Stimulated activated CD4-positive, alpha-beta T cell treated with anti-CD3 and anti-CD28 coated beads, Interleukin-15, amount 100 ng/mL, for 1 hour (primary cell): ENCODE measurements at regions not wholly inside any gene's neighbourhood (a gene's known extent, or its start where the extent isn't known, plus 50 kb on each side); places are given as distances from the start of the nearest gene placed in this dataset.
A peak's percentile ranks its signal among the peaks of the same experiment; 100 is the strongest.
"Not testable (repeated sequence)": the region's sequence is repeated elsewhere in the genome, so short reads cannot be mapped to it uniquely, and the experiment has no call there.

Experiments used
- DNase-seq, 2 donors: peaks; one replicate each; pipeline ENCODE4 v3.0.0-alpha.2; 2020; ENCODE audit warnings: low read depth in 1 of 2, low spot score in 1 of 2

- no peak for DNase-seq
Observed at GRCh38 chr3:194249323-194250097, 101.6 kb downstream of the CPN2 start.

GRCh38 chr3:194250098-194251002 is 100.8 kb downstream of the CPN2 start:
- DNase-seq, result no peak

GRCh38 chr3:194251007-194251406 is 100.1 kb downstream of the CPN2 start:
- DNase-seq, result no peak

GRCh38 chr3:194251461-194251860 is 99.7 kb downstream of the CPN2 start:
- no peak for DNase-seq

GRCh38 chr3:194251891-194252560 is 99.1 kb downstream of the CPN2 start:
- no peak for DNase-seq

GRCh38 chr3:194253270-194253669 is 97.9 kb downstream of the CPN2 start:
- DNase-seq, result no peak

GRCh38 chr3:194254040-194254439 is 97.1 kb downstream of the CPN2 start:
- DNase-seq, result no peak

GRCh38 chr3:194255252-194256039 is 95.7 kb downstream of the CPN2 start:
- DNase-seq, result peak in 1 of 2 donors; percentile 23

GRCh38 chr3:194256040-194256945 is 94.8 kb downstream of the CPN2 start:
- no peak for DNase-seq

- no peak for DNase-seq
Observed at GRCh38 chr3:194257151-194257621, 93.9 kb downstream of the CPN2 start.

GRCh38 chr3:194257916-194258668 is 93.0 kb downstream of the CPN2 start:
- DNase-seq, result no peak

- DNase-seq, result no peak
Observed at GRCh38 chr3:194259982-194260766, 91.0 kb downstream of the CPN2 start.

GRCh38 chr3:194261581-194262063 is 89.5 kb downstream of the CPN2 start:
- no peak for DNase-seq

GRCh38 chr3:194262176-194262924 is 88.8 kb downstream of the CPN2 start:
- DNase-seq, result no peak

GRCh38 chr3:194262925-194263305 is 88.2 kb downstream of the CPN2 start:
- no peak for DNase-seq

GRCh38 chr3:194264631-194265504 is 86.3 kb downstream of the CPN2 start:
- DNase-seq, result not testable (repeated sequence)
